ENCODE measurements at regions not wholly inside any gene's neighbourhood (a gene's known extent, or its start where the extent isn't known, plus 50 kb on each side); places are given as distances from the start of the nearest gene placed in this dataset.

GRCh38 chr12:111069886-111070285 lies 149.5 kb upstream of the MYL2 start:
- Histone ChIP-seq H3K27me3 (ENCODE audit: insufficient read depth, poor library complexity, severe bottlenecking) (no peaks in the 10 kb centered on the region), H3K4me3 (replicated peaks; ENCODE audit: insufficient read depth, low read length) (no peak overlapping the region), H3K27ac (replicated peaks) (no peak overlapping the region)
- DNase-seq (ENCODE audit: low read depth in 1 of 2, low spot score in 1 of 2), result no peak
- TF ChIP-seq SPI1 (IDR thresholded peaks at IDR 0.05; ENCODE audit: borderline replicate concordance, low read depth), result no peak
- no peak for TF ChIP-seq GABPA (IDR thresholded peaks at IDR 0.05; ENCODE audit: low read depth)
- TF ChIP-seq CTCF (IDR thresholded peaks at IDR 0.05; ENCODE audit: insufficient read depth, low read length), result no peak
- no peak for TF ChIP-seq REST (IDR thresholded peaks at IDR 0.05; ENCODE audit: insufficient replicate concordance, low read depth)
- TF ChIP-seq POLR2AphosphoS5 (IDR thresholded peaks at IDR 0.05; ENCODE audit: low read depth), result no peak

GRCh38 chr12:111068290-111068689 lies 147.9 kb upstream of the MYL2 start:
- Histone ChIP-seq H3K27ac (replicated peaks) (no peak overlapping the region), H3K4me3 (replicated peaks; ENCODE audit: insufficient read depth, low read length) (no peak overlapping the region), H3K27me3 (ENCODE audit: insufficient read depth, poor library complexity, severe bottlenecking) (no peaks in the 10 kb centered on the region)
- DNase-seq (ENCODE audit: low read depth in 1 of 2, low spot score in 1 of 2), result no peak
- TF ChIP-seq REST (IDR thresholded peaks at IDR 0.05; ENCODE audit: insufficient replicate concordance, low read depth) (no peak), SPI1 (IDR thresholded peaks at IDR 0.05; ENCODE audit: borderline replicate concordance, low read depth) (no peak), POLR2AphosphoS5 (IDR thresholded peaks at IDR 0.05; ENCODE audit: low read depth) (no peak), GABPA (IDR thresholded peaks at IDR 0.05; ENCODE audit: low read depth) (no peak), CTCF (IDR thresholded peaks at IDR 0.05; ENCODE audit: insufficient read depth, low read length) (no peak)

GRCh38 chr12:111067498-111067897 lies 147.1 kb upstream of the MYL2 start:
- H3K27ac ChIP-seq (replicated peaks), result no peak overlapping the region
- TF ChIP-seq SPI1 (IDR thresholded peaks at IDR 0.05; ENCODE audit: borderline replicate concordance, low read depth) (no peak), CTCF (IDR thresholded peaks at IDR 0.05; ENCODE audit: insufficient read depth, low read length) (no peak), POLR2AphosphoS5 (IDR thresholded peaks at IDR 0.05; ENCODE audit: low read depth) (no peak), REST (IDR thresholded peaks at IDR 0.05; ENCODE audit: insufficient replicate concordance, low read depth) (no peak), GABPA (IDR thresholded peaks at IDR 0.05; ENCODE audit: low read depth) (no peak)
- no peak overlapping the region for H3K4me3 ChIP-seq (replicated peaks; ENCODE audit: insufficient read depth, low read length)
- H3K27me3 ChIP-seq (ENCODE audit: insufficient read depth, poor library complexity, severe bottlenecking), result no peaks in the 10 kb centered on the region
- DNase-seq (ENCODE audit: low read depth in 1 of 2, low spot score in 1 of 2), result no peak

All from HL-60 (cell line).